Ovary (tissue), 3 donors: ENCODE measurements at regions not wholly inside any gene's neighbourhood (a gene's known extent, or its start where the extent isn't known, plus 50 kb on each side); places are given as distances from the start of the nearest gene placed in this dataset.

Source experiments
- CTCF ChIP-seq, 3 donors: fragments of 450-650 bp in 2 of 3; fragments of 200-600 bp in 1 of 3; IDR thresholded peaks; one replicate each; pipeline versions ENCODE4 v1.5.1 to v1.8.0; 2016 to 2022; ENCODE audit warnings: antibody characterized with exemption in 3 of 3, mild to moderate bottlenecking in 1 of 3
- EP300 ChIP-seq: sonication (generic); formaldehyde crosslinking; IDR thresholded peaks from one replicate; pipeline ENCODE4 v1.6.1; 2017; ENCODE audit warnings: antibody characterized with exemption
- POLR2A ChIP-seq: fragments of 450-650 bp; IDR thresholded peaks from one replicate; pipeline ENCODE4 v1.6.1; 2017; ENCODE audit warnings: antibody characterized with exemption, mild to moderate bottlenecking, moderate library complexity
- donor health status: DM: no; HTN: no; CAD: no.

- TF ChIP-seq EP300 (no peak), POLR2A (no peak), CTCF (IDR thresholded peaks at IDR 0.05) (no peak)
Measured at GRCh38 chr2:16062471-16063250, 122.3 kb downstream of the MYCN start.
